GM12878 (cell line): ENCODE measurements at regions not wholly inside any gene's neighbourhood (a gene's known extent, or its start where the extent isn't known, plus 50 kb on each side); places are given as distances from the start of the nearest gene placed in this dataset.

ENCODE experiments used
- CHD2 ChIP-seq: IDR thresholded peaks from 2 replicates; pipeline ENCODE4 v1.6.1; 2011; ENCODE audit warnings: low read depth, low read length, improper control_type of control experiment, borderline replicate concordance
- CTCF ChIP-seq, 3 experiments: IDR thresholded peaks in 2 of 3; conservative IDR thresholded peaks in 1 of 3; 2 replicates each; pipeline ENCODE4 v1.5.1; 2011; ENCODE audit warnings: low read depth in 3 of 3, low read length in 3 of 3, mild to moderate bottlenecking in 3 of 3, control low read depth in 2 of 3, moderate library complexity in 2 of 3, inconsistent platforms in 1 of 3, mixed read lengths in 1 of 3; ENCODE audit not compliant: control insufficient read depth in 2 of 3, insufficient read depth in 1 of 3; ENCODE audit errors: extremely low read depth in 1 of 3
- IKZF2 ChIP-seq, 2 experiments: fragments of 450-650 bp; IDR thresholded peaks; 2 replicates each; pipeline ENCODE4 v1.6.1; 2017; ENCODE audit warnings: mild to moderate bottlenecking in 2 of 2, moderate library complexity in 2 of 2
- SPI1 ChIP-seq: IDR thresholded peaks from 2 replicates; pipeline ENCODE4 v1.6.1; 2011; ENCODE audit warnings: low read depth, mild to moderate bottlenecking, low read length, moderate library complexity, borderline replicate concordance; ENCODE audit not compliant: insufficient read depth
- ZBTB11 ChIP-seq: fragments of 450-650 bp; formaldehyde crosslinking; IDR thresholded peaks from 2 replicates; pipeline ENCODE4 v1.5.0; 2022; ENCODE audit warnings: mild to moderate bottlenecking, missing genetic modification characterization

GRCh38 chr3:71926262-71926600 lies 141.3 kb upstream of the PROK2 start (continued):
- TF ChIP-seq SPI1 = no peak
- TF ChIP-seq IKZF2 (IDR thresholded peaks at IDR 0.05) = peak in 1 of 2 experiments; percentile 13; a peak in 1 of 4 replicates
- TF ChIP-seq CTCF (IDR thresholded peaks at IDR 0.05 in 2 of 3, conservative IDR thresholded peaks at IDR 0.05 in 1 of 3; ENCODE audit: control insufficient read depth in 2 of 3, extremely low read depth in 1 of 3, insufficient read depth in 1 of 3, low read depth in 3 of 3, low read length in 3 of 3) = peak; percentile 36 to 53 (median 51); a peak in 5 of 6 replicates
- no peak for TF ChIP-seq CHD2
- no peak for TF ChIP-seq ZBTB11 (CRISPR knock-in tag)
- TF ChIP-seq, all 136 proteins: peak for 8
